H9 (cell line): ENCODE measurements at regions not wholly inside any gene's neighbourhood (a gene's known extent, or its start where the extent isn't known, plus 50 kb on each side); places are given as distances from the start of the nearest gene placed in this dataset.
A peak's percentile ranks its signal among the peaks of the same experiment; 100 is the strongest.

Experiments
- DNase-seq: peaks from one replicate; pipeline ENCODE4 v3.0.0-alpha.2; 2017
- H2AFZ ChIP-seq: one replicate; pipeline ENCODE4 v1.6.1; 2013; ENCODE audit warnings: mild to moderate bottlenecking, low read length, control low read depth, moderate library complexity
- H2AK5ac ChIP-seq: 2 replicates; pipeline ENCODE4 v1.6.1; 2013; ENCODE audit warnings: low read length, control low read depth, mixed read lengths; ENCODE audit not compliant: insufficient read length
- H2BK120ac ChIP-seq: one replicate; pipeline ENCODE4 v1.6.1; 2013; ENCODE audit warnings: low read depth, mild to moderate bottlenecking, low read length, control low read depth, inconsistent platforms; ENCODE audit not compliant: poor library complexity, severe bottlenecking
- H2BK12ac ChIP-seq: 2 replicates; pipeline ENCODE4 v1.6.1; 2013; ENCODE audit warnings: low read length, control low read depth, mixed read lengths, low read depth; ENCODE audit not compliant: insufficient read length
- H2BK15ac ChIP-seq: 2 replicates; pipeline ENCODE4 v1.6.1; 2013; ENCODE audit warnings: low read depth, low read length, control low read depth
- H2BK20ac ChIP-seq: one replicate; pipeline ENCODE4 v1.6.1; 2013; ENCODE audit warnings: low read depth, mild to moderate bottlenecking, low read length, control low read depth, inconsistent platforms; ENCODE audit not compliant: poor library complexity, severe bottlenecking
- H2BK5ac ChIP-seq: 2 replicates; pipeline ENCODE4 v1.6.1; 2013; ENCODE audit warnings: low read length, control low read depth, mixed read lengths; ENCODE audit not compliant: insufficient read length
- H3K14ac ChIP-seq: 2 replicates; pipeline ENCODE4 v1.6.1; 2013; ENCODE audit warnings: low read length, control low read depth; ENCODE audit not compliant: insufficient read depth
- H3K18ac ChIP-seq: 2 replicates; pipeline ENCODE4 v1.6.1; 2013; ENCODE audit warnings: low read depth, mild to moderate bottlenecking, mixed read lengths, low read length, control low read depth; ENCODE audit not compliant: insufficient read length
- H3K23ac ChIP-seq: 2 replicates; pipeline ENCODE4 v1.6.1; 2013; ENCODE audit warnings: low read length, control low read depth, mixed read lengths, low read depth; ENCODE audit not compliant: insufficient read length
- H3K23me2 ChIP-seq: 2 replicates; pipeline ENCODE4 v1.6.1; 2013; ENCODE audit warnings: low read depth, mild to moderate bottlenecking, mixed read lengths, low read length, control low read depth; ENCODE audit not compliant: insufficient read length, poor library complexity, severe bottlenecking
- H3K27ac ChIP-seq: 2 replicates; pipeline ENCODE4 v1.5.1; 2013; ENCODE audit warnings: low read length, control low read depth, mixed read lengths, low read depth; ENCODE audit not compliant: insufficient read length
- H3K27me3 ChIP-seq: 2 replicates; pipeline ENCODE4 v1.6.1; 2013; ENCODE audit warnings: low read length, control low read depth, inconsistent platforms; ENCODE audit not compliant: insufficient read depth
- H3K4ac ChIP-seq: 2 replicates; pipeline ENCODE4 v1.6.1; 2013; ENCODE audit warnings: low read depth, mild to moderate bottlenecking, control low read depth, inconsistent platforms, low read length, moderate library complexity
- H3K4me1 ChIP-seq: 2 replicates; pipeline ENCODE4 v1.6.1; 2013; ENCODE audit warnings: low read length, control low read depth, inconsistent platforms; ENCODE audit not compliant: insufficient read depth
- H3K4me2 ChIP-seq: 2 replicates; pipeline ENCODE4 v1.6.1; 2013; ENCODE audit warnings: low read length, control low read depth, mixed read lengths; ENCODE audit not compliant: insufficient read length, insufficient read depth
- H3K56ac ChIP-seq: 2 replicates; pipeline ENCODE4 v1.6.1; 2013; ENCODE audit warnings: low read depth, mild to moderate bottlenecking, mixed read lengths, low read length, control low read depth; ENCODE audit not compliant: insufficient read length
- H3K79me1 ChIP-seq: 2 replicates; pipeline ENCODE4 v1.6.1; 2013; ENCODE audit warnings: low read depth, mild to moderate bottlenecking, moderate library complexity, low read length, control low read depth, inconsistent platforms; ENCODE audit not compliant: insufficient read depth, poor library complexity, severe bottlenecking
- H3K79me2 ChIP-seq: 2 replicates; pipeline ENCODE4 v1.6.1; 2013; ENCODE audit warnings: low read length, control low read depth, inconsistent platforms; ENCODE audit not compliant: insufficient read depth
- H3K9ac ChIP-seq: 2 replicates; pipeline ENCODE4 v1.6.1; 2013; ENCODE audit warnings: low read length, control low read depth, mixed read lengths; ENCODE audit not compliant: insufficient read length; ENCODE audit errors: extremely low read depth
- H3K9me3 ChIP-seq: one replicate; pipeline ENCODE4 v1.6.1; 2013; ENCODE audit warnings: low read depth, low read length, inconsistent platforms; ENCODE audit not compliant: control insufficient read depth
- H3T11ph ChIP-seq: one replicate; pipeline ENCODE4 v1.6.1; 2013; ENCODE audit warnings: mild to moderate bottlenecking, low read length, control low read depth, inconsistent platforms
- H4K20me1 ChIP-seq: one replicate; pipeline ENCODE4 v1.6.1; 2013; ENCODE audit not compliant: control insufficient read depth, insufficient read length, insufficient read depth
- H4K5ac ChIP-seq: 2 replicates; pipeline ENCODE4 v1.6.1; 2013; ENCODE audit warnings: low read depth, mild to moderate bottlenecking, mixed read lengths, low read length, control low read depth; ENCODE audit not compliant: insufficient read length
- H4K8ac ChIP-seq: replicated peaks from 2 replicates; pipeline ENCODE4 v1.6.1; 2013; ENCODE audit warnings: low read length, control low read depth, mixed read lengths, low read depth; ENCODE audit not compliant: insufficient read length
- H4K91ac ChIP-seq: 2 replicates; pipeline ENCODE4 v1.6.1; 2013; ENCODE audit warnings: low read depth, mild to moderate bottlenecking, moderate library complexity, mixed read lengths, low read length, control low read depth; ENCODE audit not compliant: insufficient read length
- H3K27ac Mint-ChIP-seq, 3 experiments: 2 replicates in 2 of 3; 3 replicates in 1 of 3; pipeline ENCODE4 v1.8.0; 2020 to 2021; ENCODE audit warnings: mixed read lengths in 3 of 3, mild to moderate bottlenecking in 1 of 3, moderate library complexity in 1 of 3
- H3K27me3 Mint-ChIP-seq: 2 replicates; pipeline ENCODE4 v1.8.0; 2021; ENCODE audit warnings: low read depth, mild to moderate bottlenecking, moderate library complexity, mixed read lengths
- H3K36me3 Mint-ChIP-seq, 3 experiments: 2 replicates in 2 of 3; 3 replicates in 1 of 3; pipeline ENCODE4 v1.8.0; 2020 to 2021; ENCODE audit warnings: low read depth in 3 of 3, mixed read lengths in 3 of 3; ENCODE audit not compliant: insufficient read depth in 1 of 3
- H3K4me1 Mint-ChIP-seq, 2 experiments: 2 replicates each; pipeline ENCODE4 v1.8.0; 2020; ENCODE audit warnings: mixed read lengths in 2 of 2
- H3K4me3 Mint-ChIP-seq, 2 experiments: 2 replicates in 1 of 2; 3 replicates in 1 of 2; pipeline ENCODE4 v1.8.0; 2020 to 2021; ENCODE audit warnings: mild to moderate bottlenecking in 2 of 2, mixed read lengths in 2 of 2, moderate library complexity in 1 of 2
- H3K9me3 Mint-ChIP-seq, 2 experiments: 2 replicates in 1 of 2; 3 replicates in 1 of 2; pipeline ENCODE4 v1.8.0; 2020; ENCODE audit warnings: mild to moderate bottlenecking in 2 of 2, mixed read lengths in 2 of 2, moderate library complexity in 1 of 2
- WGBS: extraction: QIAGEN DNeasy Blood & Tissue Kit; methylation state at CpG from one replicate; pipeline ENCODE4 v1.1.7; 2013; ENCODE audit warnings: missing lambda C conversion rate, low lambda C conversion rate, mixed read lengths; ENCODE audit not compliant: insufficient read length; ENCODE audit errors: extremely low coverage; 5-methylcytosine and 5-hydroxymethylcytosine counted together
- TF ChIP-seq, protein P1 (sequence below): fragments of 200-600 bp; sonication (generic); conservative IDR thresholded peaks from 3 replicates; pipeline ENCODE4 v1.8.0; 2021; ENCODE audit warnings: antibody characterized with exemption, mild to moderate bottlenecking

DNA sequence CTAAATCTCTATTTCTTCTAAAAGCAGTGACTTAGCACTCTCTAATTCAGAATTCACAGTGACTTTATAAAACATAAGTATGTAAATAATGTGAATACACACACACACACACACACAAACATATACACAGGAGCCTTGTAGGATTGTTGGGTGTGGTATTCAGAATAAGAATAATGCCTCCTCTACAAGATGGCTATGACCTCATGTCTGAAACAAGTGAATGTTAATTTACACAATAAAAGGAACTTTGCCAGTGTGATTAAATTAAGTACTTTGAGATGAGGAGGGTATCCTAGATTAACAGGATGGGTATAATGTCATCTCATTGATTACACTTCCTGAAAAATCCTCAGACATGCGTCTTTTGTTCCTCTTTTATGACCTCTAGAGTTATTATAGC lies 234.6 kb downstream of the SLITRK6 start:
- Mint-ChIP-seq H3K4me3 (no peak overlapping the region), H3K27ac (peak overlapping the region in 1 of 3 experiments; percentile 40; a peak in 1 of 7 replicates), H3K36me3 (no peaks in the 10 kb centered on the region), H3K4me1 (peaks cover 25 to 26% of the 10 kb centered on the region in 2 experiments), H3K9me3 (no peaks in the 10 kb centered on the region), H3K27me3 (no peaks in the 10 kb centered on the region; the same call in 1 of the 2 replicates)
- Histone ChIP-seq H3K4ac (no peak overlapping the region), H3K23me2 (no peaks in the 10 kb centered on the region), H4K20me1 (no peaks in the 10 kb centered on the region), H4K8ac (no peak overlapping the region), H3K79me2 (no peaks in the 10 kb centered on the region), H2BK20ac (no peak overlapping the region), H2BK12ac (no peak overlapping the region), H4K5ac (no peak overlapping the region), H3K27ac (no peak overlapping the region), H3K79me1 (no peaks in the 10 kb centered on the region), H3K18ac (no peak overlapping the region), H3K4me1 (no peaks in the 10 kb centered on the region; the same call in 1 of the 2 replicates), H2AFZ (no peak overlapping the region), H3K23ac (no peak overlapping the region), H2BK120ac (no peak overlapping the region), H3K9ac (no peak overlapping the region), H3K9me3 (no peaks in the 10 kb centered on the region), H2AK5ac (no peak overlapping the region), H4K91ac (no peak overlapping the region), H3K4me2 (no peak overlapping the region), H2BK5ac (no peak overlapping the region), H2BK15ac (no peak overlapping the region), H3K56ac (no peak overlapping the region), H3K14ac (no peak overlapping the region), H3K27me3 (no peaks in the 10 kb centered on the region), H3T11ph (no peak overlapping the region)
- DNase-seq: no peak
- WGBS: no CpG with 5 or more reads among the region's 1 CpG
- TF ChIP-seq, protein P1, sequence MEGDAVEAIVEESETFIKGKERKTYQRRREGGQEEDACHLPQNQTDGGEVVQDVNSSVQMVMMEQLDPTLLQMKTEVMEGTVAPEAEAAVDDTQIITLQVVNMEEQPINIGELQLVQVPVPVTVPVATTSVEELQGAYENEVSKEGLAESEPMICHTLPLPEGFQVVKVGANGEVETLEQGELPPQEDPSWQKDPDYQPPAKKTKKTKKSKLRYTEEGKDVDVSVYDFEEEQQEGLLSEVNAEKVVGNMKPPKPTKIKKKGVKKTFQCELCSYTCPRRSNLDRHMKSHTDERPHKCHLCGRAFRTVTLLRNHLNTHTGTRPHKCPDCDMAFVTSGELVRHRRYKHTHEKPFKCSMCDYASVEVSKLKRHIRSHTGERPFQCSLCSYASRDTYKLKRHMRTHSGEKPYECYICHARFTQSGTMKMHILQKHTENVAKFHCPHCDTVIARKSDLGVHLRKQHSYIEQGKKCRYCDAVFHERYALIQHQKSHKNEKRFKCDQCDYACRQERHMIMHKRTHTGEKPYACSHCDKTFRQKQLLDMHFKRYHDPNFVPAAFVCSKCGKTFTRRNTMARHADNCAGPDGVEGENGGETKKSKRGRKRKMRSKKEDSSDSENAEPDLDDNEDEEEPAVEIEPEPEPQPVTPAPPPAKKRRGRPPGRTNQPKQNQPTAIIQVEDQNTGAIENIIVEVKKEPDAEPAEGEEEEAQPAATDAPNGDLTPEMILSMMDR: no peak
